ENCODE measurements at regions not wholly inside any gene's neighbourhood (a gene's known extent, or its start where the extent isn't known, plus 50 kb on each side); places are given as distances from the start of the nearest gene placed in this dataset.

- no peak for DNase-seq
- Histone ChIP-seq H3K9me3 (ENCODE audit: control insufficient read depth, insufficient read depth, low read length) (no peaks in the 10 kb centered on the region), H3K27me3 (ENCODE audit: control insufficient read depth, insufficient read depth, low read length) (no peaks in the 10 kb centered on the region), H3K4me3 (ENCODE audit: low read length) (no peak overlapping the region), H3K4me1 (ENCODE audit: control insufficient read depth, insufficient read depth, low read length) (no peaks in the 10 kb centered on the region), H3K36me3 (ENCODE audit: control insufficient read depth, insufficient read depth, low read length) (no peaks in the 10 kb centered on the region), H3K27ac (ENCODE audit: low read length) (no peak overlapping the region)
- H3K36me3 Mint-ChIP-seq = no peaks in the 10 kb centered on the region
- intact Hi-C loops (cut with micrococcal nuclease) = no loop called here
- no peak for TF ChIP-seq CTCF (IDR thresholded peaks at IDR 0.05)
- 95% methylated on average over 3 of the region's 3 CpGs for WGBS (ENCODE audit: insufficient coverage)
- H3K9me3 Mint-ChIP-seq = peaks cover 2 to 6% of the 10 kb centered on the region in 2 donors
- no peaks in the 10 kb centered on the region for H3K27me3 Mint-ChIP-seq (ENCODE audit: low read depth in 2 of 2)
- H3K4me1 Mint-ChIP-seq = no peaks in the 10 kb centered on the region
- ATAC-seq = no peak
- no peak overlapping the region for H3K4me3 Mint-ChIP-seq
- H3K27ac Mint-ChIP-seq = no peak overlapping the region
Measured at GRCh38 chr12:86456241-86456640, 200.1 kb upstream of the MGAT4C start.

DNA sequence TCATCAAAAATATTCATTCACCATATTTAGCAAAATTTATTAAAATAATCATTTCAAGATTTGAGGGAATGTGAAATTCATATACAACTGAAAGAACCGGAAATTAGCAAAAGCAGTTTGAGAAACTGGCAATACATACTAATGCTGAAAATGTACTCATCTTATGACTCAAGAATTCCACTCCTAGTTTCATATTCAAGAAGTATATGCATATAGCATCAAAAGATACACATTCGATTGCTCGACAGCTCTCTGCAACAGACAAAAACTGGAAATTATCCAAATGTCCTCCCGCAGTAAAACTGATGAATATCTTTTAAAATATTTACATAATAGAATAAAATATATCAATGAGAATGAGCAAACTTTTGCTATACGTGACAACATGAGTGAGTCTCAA, 189.2 kb upstream of the MGAT4C start:
- H3K36me3 Mint-ChIP-seq = no peaks in the 10 kb centered on the region
- DNase-seq = no peak
- no peaks in the 10 kb centered on the region for H3K4me1 Mint-ChIP-seq
- WGBS (ENCODE audit: insufficient coverage) = 89% methylated on average over 3 of the region's 5 CpGs
- H3K9me3 Mint-ChIP-seq = peaks cover 10 to 17% of the 10 kb centered on the region in 2 donors
- no peaks in the 10 kb centered on the region for H3K27me3 ChIP-seq (ENCODE audit: control insufficient read depth, insufficient read depth, low read length)
- TF ChIP-seq CTCF (IDR thresholded peaks at IDR 0.05) = no peak
- no peak overlapping the region for H3K4me3 Mint-ChIP-seq
- H3K27me3 Mint-ChIP-seq (ENCODE audit: low read depth in 2 of 2) = no peaks in the 10 kb centered on the region
- H3K4me1 ChIP-seq (ENCODE audit: control insufficient read depth, insufficient read depth, low read length) = no peaks in the 10 kb centered on the region
- no peak for ATAC-seq
- H3K27ac Mint-ChIP-seq = no peak overlapping the region
- intact Hi-C loops (cut with micrococcal nuclease) = no loop called here
- H3K36me3 ChIP-seq (ENCODE audit: control insufficient read depth, insufficient read depth, low read length) = no peaks in the 10 kb centered on the region
- peaks cover 4% of the 10 kb centered on the region for H3K9me3 ChIP-seq (ENCODE audit: control insufficient read depth, insufficient read depth, low read length)
- no peak overlapping the region for H3K4me3 ChIP-seq (ENCODE audit: low read length)
- no peak overlapping the region for H3K27ac ChIP-seq (ENCODE audit: low read length)

DNA sequence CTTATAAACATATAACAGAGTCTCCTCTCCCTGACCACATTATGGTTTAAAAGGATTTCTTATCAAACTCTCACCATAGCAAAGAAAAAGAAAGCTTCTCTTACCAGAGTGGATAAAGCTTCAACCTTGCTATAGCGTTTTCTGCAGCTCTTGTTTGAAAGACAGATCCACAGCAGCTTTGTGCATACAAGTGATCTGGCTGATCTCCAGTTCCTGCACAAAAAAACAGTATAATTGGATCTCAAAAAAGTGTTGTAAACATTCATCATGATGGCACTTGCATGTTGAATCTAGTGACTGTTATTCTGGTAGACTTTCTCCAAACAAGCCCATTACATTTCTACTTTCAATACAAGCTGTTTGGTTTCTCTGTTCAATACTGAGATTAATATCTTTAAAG, 178.9 kb upstream of the MGAT4C start:
- Histone ChIP-seq H3K36me3 (ENCODE audit: control insufficient read depth, insufficient read depth, low read length) (no peaks in the 10 kb centered on the region), H3K27me3 (ENCODE audit: control insufficient read depth, insufficient read depth, low read length) (no peaks in the 10 kb centered on the region), H3K4me3 (ENCODE audit: low read length) (no peak overlapping the region), H3K4me1 (ENCODE audit: control insufficient read depth, insufficient read depth, low read length) (no peaks in the 10 kb centered on the region), H3K9me3 (ENCODE audit: control insufficient read depth, insufficient read depth, low read length) (peaks cover 9% of the 10 kb centered on the region), H3K27ac (ENCODE audit: low read length) (no peak overlapping the region)
- no peaks in the 10 kb centered on the region for H3K4me1 Mint-ChIP-seq
- 50% methylated on average over 1 of the region's 1 CpG for WGBS (ENCODE audit: insufficient coverage)
- no peak overlapping the region for H3K27ac Mint-ChIP-seq
- H3K36me3 Mint-ChIP-seq = peaks cover 15% of the 10 kb centered on the region
- no peak overlapping the region for H3K4me3 Mint-ChIP-seq
- H3K27me3 Mint-ChIP-seq (ENCODE audit: low read depth in 2 of 2) = no peaks in the 10 kb centered on the region
- no peak for TF ChIP-seq CTCF (IDR thresholded peaks at IDR 0.05)
- H3K9me3 Mint-ChIP-seq = peaks cover 19 to 23% of the 10 kb centered on the region in 2 donors
- intact Hi-C loops (cut with micrococcal nuclease) = no loop called here
- DNase-seq = no peak
- ATAC-seq = no peak

DNA sequence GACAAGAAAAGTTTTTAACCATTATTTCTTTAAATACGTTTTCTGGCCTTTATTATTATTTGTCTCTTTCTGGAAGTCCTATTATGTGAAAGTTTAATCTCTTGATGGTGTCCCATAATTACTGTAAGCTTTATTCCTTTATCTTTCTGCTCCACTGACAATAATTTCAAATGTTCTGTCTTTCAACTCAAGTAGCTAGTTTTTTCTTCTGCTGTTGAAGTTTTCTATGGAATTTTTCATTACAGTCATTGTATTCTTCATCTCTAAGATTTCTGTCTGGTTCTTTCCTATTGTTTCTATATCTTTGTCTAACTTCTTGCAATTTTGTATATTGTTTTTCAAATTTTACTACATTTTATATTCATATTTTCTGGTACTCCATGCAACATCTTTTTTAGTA, 173.6 kb upstream of the MGAT4C start:
- no peak overlapping the region for H3K27ac Mint-ChIP-seq
- Histone ChIP-seq H3K9me3 (ENCODE audit: control insufficient read depth, insufficient read depth, low read length) (peaks cover 9% of the 10 kb centered on the region), H3K4me3 (ENCODE audit: low read length) (no peak overlapping the region), H3K4me1 (ENCODE audit: control insufficient read depth, insufficient read depth, low read length) (no peaks in the 10 kb centered on the region), H3K27ac (ENCODE audit: low read length) (no peak overlapping the region), H3K36me3 (ENCODE audit: control insufficient read depth, insufficient read depth, low read length) (no peaks in the 10 kb centered on the region), H3K27me3 (ENCODE audit: control insufficient read depth, insufficient read depth, low read length) (no peaks in the 10 kb centered on the region)
- intact Hi-C loops (cut with micrococcal nuclease) = no loop called here
- no peaks in the 10 kb centered on the region for H3K27me3 Mint-ChIP-seq (ENCODE audit: low read depth in 2 of 2)
- H3K36me3 Mint-ChIP-seq = peaks cover 20% of the 10 kb centered on the region
- no peak overlapping the region for H3K4me3 Mint-ChIP-seq
- WGBS (ENCODE audit: insufficient coverage) = no CpG with 5 or more reads among the region's 1 CpG
- no peaks in the 10 kb centered on the region for H3K4me1 Mint-ChIP-seq
- no peak for DNase-seq
- H3K9me3 Mint-ChIP-seq = peaks cover 17 to 32% of the 10 kb centered on the region in 2 donors
- ATAC-seq = no peak
- TF ChIP-seq CTCF (IDR thresholded peaks at IDR 0.05) = no peak
